AG04449 (cell line): ENCODE measurements at regions not wholly inside any gene's neighbourhood (a gene's known extent, or its start where the extent isn't known, plus 50 kb on each side); places are given as distances from the start of the nearest gene placed in this dataset.

ENCODE experiments used
- CTCF ChIA-PET: fragments of 350-600 bp; formaldehyde crosslinking; extraction: SDS; loops from one replicate; lab custom pipeline; 2021; ENCODE audit warnings: antibody characterized with exemption; lab: Yijun Ruan, JAX
- POLR2A ChIA-PET: fragments of 400-600, 350-600 bp; formaldehyde crosslinking; extraction: SDS; loops from one replicate; lab custom pipeline; 2020; ENCODE audit warnings: antibody characterized with exemption, inconsistent platforms; lab: Yijun Ruan, JAX
- DNase-seq: peaks from one replicate; pipeline ENCODE4 v3.0.0-alpha.2; 2010; ENCODE audit warnings: low read depth, low spot score
- H3K4me3 ChIP-seq: 2 replicates; pipeline ENCODE4 v1.5.1; 2011; ENCODE audit warnings: low read depth, mild to moderate bottlenecking, control low read depth, low read length
- CTCF ChIP-seq: IDR thresholded peaks from one replicate; pipeline ENCODE4 v1.5.1; 2011; ENCODE audit warnings: mild to moderate bottlenecking, moderate library complexity, low read length, control low read depth, inconsistent platforms; ENCODE audit not compliant: insufficient read depth; ENCODE audit errors: missing control alignments

- ChIA-PET CTCF (no interaction called here), POLR2A (no interaction called here)
These were observed 337.9 kb upstream of the GRM7 start for GRCh38 chr3:6523043-6523442.

GRCh38 chr3:6524479-6524878 lies 336.4 kb upstream of the GRM7 start:
- CTCF ChIA-PET = no interaction called here

More at GRCh38 chr3:6523043-6523442, 337.9 kb upstream of the GRM7 start:
- H3K4me3 ChIP-seq = no peak overlapping the region
- no peak for TF ChIP-seq CTCF
- DNase-seq = no peak

GRCh38 chr3:6526321-6526720 lies 334.6 kb upstream of the GRM7 start:
- no peak for TF ChIP-seq CTCF
- no peak overlapping the region for H3K4me3 ChIP-seq
- POLR2A ChIA-PET = no interaction called here
- CTCF ChIA-PET = no interaction called here
- no peak for DNase-seq

More at GRCh38 chr3:6524479-6524878, 336.4 kb upstream of the GRM7 start:
- DNase-seq = no peak
- H3K4me3 ChIP-seq = no peak overlapping the region
- TF ChIP-seq CTCF = no peak
- POLR2A ChIA-PET = no interaction called here

GRCh38 chr3:6526861-6527260 lies 334.1 kb upstream of the GRM7 start:
- POLR2A ChIA-PET = no interaction called here
- no peak overlapping the region for H3K4me3 ChIP-seq
- CTCF ChIA-PET = no interaction called here
- no peak for DNase-seq
- TF ChIP-seq CTCF = no peak

GRCh38 chr3:6528951-6529350 lies 332.0 kb upstream of the GRM7 start:
- DNase-seq = no peak
- H3K4me3 ChIP-seq = no peak overlapping the region
- ChIA-PET POLR2A (no interaction called here), CTCF (no interaction called here)
- TF ChIP-seq CTCF = no peak

GRCh38 chr3:6531153-6531552 lies 329.8 kb upstream of the GRM7 start:
- ChIA-PET CTCF (no interaction called here), POLR2A (no interaction called here)
- DNase-seq = no peak
- no peak for TF ChIP-seq CTCF
- H3K4me3 ChIP-seq = no peak overlapping the region
